NCI-H146 (cell line): ENCODE measurements at regions not wholly inside any gene's neighbourhood (a gene's known extent, or its start where the extent isn't known, plus 50 kb on each side); places are given as distances from the start of the nearest gene placed in this dataset.

Experiments used
- DNase-seq: peaks from one replicate; lab custom pipeline; 2025; lab: John Stamatoyannopoulos, UW

- DNase-seq: peak; percentile 37
These were observed 1395.8 kb downstream of the EFNB2 start for GRCh38 chr13:105139380-105140285.

- DNase-seq: no peak
These were observed 1396.4 kb downstream of the EFNB2 start for GRCh38 chr13:105139048-105139379.

- no peak for DNase-seq
These were observed 1399.4 kb downstream of the EFNB2 start for GRCh38 chr13:105135852-105136615.

- DNase-seq: no peak
These were observed 1407.7 kb downstream of the EFNB2 start for GRCh38 chr13:105127732-105128131.

- DNase-seq: no peak
These were observed 1414.2 kb downstream of the EFNB2 start for GRCh38 chr13:105121221-105121620.

- DNase-seq: no peak
These were observed 1417.0 kb downstream of the EFNB2 start for GRCh38 chr13:105118426-105118985.

GRCh38 chr13:105116966-105117365 lies 1418.5 kb downstream of the EFNB2 start:
- DNase-seq: no peak

- DNase-seq: no peak
These were observed 1422.9 kb downstream of the EFNB2 start for GRCh38 chr13:105112561-105112960.

GRCh38 chr13:105107781-105108180 lies 1427.7 kb downstream of the EFNB2 start:
- DNase-seq: no peak

- DNase-seq: no peak
These were observed 1430.0 kb downstream of the EFNB2 start for GRCh38 chr13:105105471-105105870.

- DNase-seq: no peak
These were observed 1437.9 kb downstream of the EFNB2 start for GRCh38 chr13:105097521-105097920.

GRCh38 chr13:105089858-105090643 lies 1445.4 kb downstream of the EFNB2 start:
- DNase-seq: no peak

GRCh38 chr13:105087945-105088344 lies 1447.5 kb downstream of the EFNB2 start:
- no peak for DNase-seq

- DNase-seq: no peak
These were observed 1450.5 kb downstream of the EFNB2 start for GRCh38 chr13:105084931-105085330.

GRCh38 chr13:105083992-105084391 lies 1451.5 kb downstream of the EFNB2 start:
- DNase-seq: no peak

- DNase-seq: no peak
These were observed 1460.7 kb downstream of the EFNB2 start for GRCh38 chr13:105074755-105075154.

- DNase-seq: no peak
These were observed 1462.4 kb downstream of the EFNB2 start for GRCh38 chr13:105073041-105073440.

- DNase-seq: no peak
These were observed 1465.0 kb downstream of the EFNB2 start for GRCh38 chr13:105070452-105070851.

GRCh38 chr13:105069106-105069505 lies 1466.4 kb downstream of the EFNB2 start:
- DNase-seq: no peak

GRCh38 chr13:105063676-105064075 lies 1471.8 kb downstream of the EFNB2 start:
- DNase-seq: no peak

GRCh38 chr13:105059786-105060185 lies 1475.7 kb downstream of the EFNB2 start:
- no peak for DNase-seq

- no peak for DNase-seq
These were observed 1476.9 kb downstream of the EFNB2 start for GRCh38 chr13:105058517-105058916.
